Stimulated activated CD4-positive, alpha-beta T cell treated with anti-CD3 and anti-CD28 coated beads, Interleukin-1b, Interleukin-23, amount 100 ng/mL, for 1 hour (primary cell): ENCODE measurements at regions not wholly inside any gene's neighbourhood (a gene's known extent, or its start where the extent isn't known, plus 50 kb on each side); places are given as distances from the start of the nearest gene placed in this dataset.

Source experiments
- DNase-seq, 2 donors: peaks; one replicate each; pipeline ENCODE4 v3.0.0-alpha.2; 2020; ENCODE audit warnings: low read depth in 2 of 2

DNA sequence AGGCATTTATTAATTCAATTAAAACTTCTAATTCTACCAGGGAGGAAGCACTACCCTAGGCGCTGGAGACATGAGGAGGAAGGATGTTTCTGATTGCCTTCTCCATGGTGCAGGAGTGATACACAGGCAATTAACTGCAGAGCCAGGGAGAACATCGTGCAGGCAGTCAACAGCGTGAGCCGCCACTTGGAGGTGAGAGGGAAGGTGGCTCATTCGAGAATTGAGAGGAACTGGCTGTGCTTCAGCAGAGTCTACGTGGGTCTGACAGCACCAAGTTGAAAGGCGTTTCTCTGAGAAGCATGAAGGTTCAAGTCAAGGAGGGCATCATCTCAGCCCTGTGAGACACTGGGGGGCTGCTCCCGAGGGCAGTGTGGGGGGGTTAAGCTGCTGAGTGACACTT lies 388.7 kb upstream of the MYT1L start:
- no peak for DNase-seq

DNA sequence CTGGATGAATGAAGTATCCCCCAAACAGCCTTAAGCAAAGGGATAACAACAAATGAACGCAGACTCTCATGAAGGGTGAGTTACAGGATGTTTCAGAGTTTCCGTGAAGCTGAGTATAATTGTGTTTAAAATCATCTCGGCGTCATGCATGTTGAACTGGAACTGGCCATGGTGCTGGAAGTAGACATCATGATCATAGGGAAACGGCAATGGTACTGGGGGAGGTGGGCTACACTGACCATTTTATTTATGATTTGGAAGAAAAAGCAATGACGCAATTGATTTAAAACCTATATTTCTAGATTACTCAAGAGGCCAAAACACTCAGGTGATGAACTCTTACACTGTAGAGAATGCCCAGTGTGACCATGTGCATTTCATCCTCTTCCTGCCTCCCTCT lies 387.9 kb upstream of the MYT1L start:
- DNase-seq, result no peak

DNA sequence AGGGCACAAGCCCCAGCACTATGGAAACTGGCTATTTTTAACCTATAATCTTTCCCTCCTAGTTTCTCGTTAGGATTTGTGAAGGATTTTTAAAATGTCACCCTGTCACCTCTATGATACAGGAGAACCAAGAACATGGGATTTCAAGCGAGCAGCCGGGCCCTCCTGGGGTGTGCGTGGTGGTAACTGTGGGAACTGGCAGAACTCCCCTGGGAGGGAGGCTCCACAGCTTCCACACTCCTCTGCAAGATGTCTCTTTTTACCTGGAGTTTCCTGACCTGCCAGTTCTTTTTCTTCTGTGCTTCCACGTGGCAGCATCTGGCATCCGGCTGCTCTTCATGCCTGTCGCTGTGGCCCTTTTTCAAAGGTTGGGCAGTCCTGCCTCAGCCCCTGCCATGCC lies 386.3 kb upstream of the MYT1L start:
- no peak for DNase-seq

DNA sequence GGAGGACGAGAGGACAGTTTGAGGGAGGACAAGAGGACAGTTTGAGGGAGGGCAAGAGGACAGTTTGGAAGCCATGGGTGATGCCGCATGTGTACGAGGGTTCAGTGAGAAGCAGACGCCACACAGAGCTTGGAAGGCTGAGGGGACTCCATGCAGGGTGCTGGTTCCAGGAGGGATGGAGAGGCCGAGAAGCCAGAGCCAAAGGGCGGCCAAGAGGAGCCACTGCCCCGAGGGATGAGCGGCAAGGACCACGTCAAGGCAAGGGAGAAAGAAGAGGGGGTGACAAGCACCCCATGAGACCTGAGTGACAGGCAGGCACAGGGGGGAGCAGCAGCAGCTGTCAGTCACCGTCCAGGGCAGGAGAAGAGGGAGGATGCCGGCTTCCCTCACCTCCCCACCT lies 385.7 kb upstream of the MYT1L start:
- DNase-seq, result no peak

DNA sequence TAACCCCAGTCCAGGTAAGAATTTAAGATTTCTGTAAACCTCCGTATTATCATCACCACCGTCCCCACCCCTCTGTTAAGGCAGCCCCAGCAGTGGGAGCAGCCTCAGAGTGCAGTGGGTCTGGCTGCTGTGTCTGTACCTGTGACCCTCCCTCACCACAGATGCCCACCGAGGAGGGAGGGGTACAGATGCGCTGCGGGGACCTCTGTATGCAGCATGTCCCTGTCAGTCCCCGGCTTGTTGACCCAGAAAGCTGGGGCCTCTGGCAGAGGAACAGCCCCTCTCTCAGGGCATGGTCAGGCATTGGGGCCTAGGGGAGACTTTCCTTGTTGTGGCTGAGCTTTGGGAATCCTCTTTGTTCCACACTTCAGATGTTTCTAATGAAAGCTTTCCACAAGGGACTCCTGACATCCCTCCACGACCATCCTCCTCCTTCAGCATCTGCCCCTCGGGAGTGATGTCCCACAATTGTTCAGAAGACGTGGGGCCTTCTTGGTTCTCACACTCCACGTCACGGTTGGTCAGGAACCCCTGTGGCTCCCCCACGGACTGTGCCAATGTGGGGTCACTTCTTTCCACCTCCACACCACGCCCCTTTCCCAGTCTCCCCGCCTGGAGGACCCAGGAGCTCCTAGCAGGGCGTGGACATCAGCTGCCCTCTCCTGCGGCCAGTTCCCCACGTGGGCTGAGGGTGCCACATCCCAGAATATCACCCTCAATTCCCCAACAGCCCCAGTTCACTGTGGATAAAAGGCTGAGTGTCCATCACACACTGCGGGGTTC lies 384.2 kb upstream of the MYT1L start:
- no peak for DNase-seq

DNA sequence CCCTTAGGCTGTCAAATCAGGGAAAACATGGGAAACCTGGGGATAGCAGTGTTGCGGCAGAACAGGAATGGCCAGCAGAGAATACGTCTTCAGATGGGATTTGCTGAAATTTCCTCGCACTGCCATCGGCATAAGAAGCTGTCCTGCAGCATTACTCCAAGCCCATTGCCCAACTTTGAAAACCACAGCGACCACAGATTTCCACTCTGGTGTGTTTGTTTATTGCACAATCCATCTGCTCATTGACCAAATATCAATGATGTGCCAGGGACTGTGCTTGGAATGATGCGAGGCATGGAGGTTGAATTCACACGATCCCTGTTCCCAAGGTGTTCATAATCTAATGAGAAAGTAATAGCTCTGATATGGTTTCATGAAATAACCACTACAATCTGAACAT lies 383.3 kb upstream of the MYT1L start:
- DNase-seq, result no peak

DNA sequence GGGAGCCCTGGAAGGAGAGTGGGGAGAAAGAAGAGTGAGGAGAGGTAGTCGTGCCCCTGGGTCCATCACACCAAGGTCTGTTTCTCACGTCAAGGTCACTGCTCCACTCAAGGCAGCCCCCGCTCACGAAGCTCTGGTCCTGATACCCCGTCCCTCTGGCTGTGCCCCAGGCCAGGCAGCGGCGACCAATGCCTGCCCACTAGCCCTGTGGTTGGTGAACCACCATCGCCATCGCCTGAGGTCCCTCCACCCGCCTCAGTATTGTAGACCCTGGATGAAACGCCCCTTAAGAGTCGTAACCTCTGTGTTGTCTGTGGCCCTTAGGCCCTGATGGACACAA lies 378.3 kb upstream of the MYT1L start:
- DNase-seq, result no peak

DNA sequence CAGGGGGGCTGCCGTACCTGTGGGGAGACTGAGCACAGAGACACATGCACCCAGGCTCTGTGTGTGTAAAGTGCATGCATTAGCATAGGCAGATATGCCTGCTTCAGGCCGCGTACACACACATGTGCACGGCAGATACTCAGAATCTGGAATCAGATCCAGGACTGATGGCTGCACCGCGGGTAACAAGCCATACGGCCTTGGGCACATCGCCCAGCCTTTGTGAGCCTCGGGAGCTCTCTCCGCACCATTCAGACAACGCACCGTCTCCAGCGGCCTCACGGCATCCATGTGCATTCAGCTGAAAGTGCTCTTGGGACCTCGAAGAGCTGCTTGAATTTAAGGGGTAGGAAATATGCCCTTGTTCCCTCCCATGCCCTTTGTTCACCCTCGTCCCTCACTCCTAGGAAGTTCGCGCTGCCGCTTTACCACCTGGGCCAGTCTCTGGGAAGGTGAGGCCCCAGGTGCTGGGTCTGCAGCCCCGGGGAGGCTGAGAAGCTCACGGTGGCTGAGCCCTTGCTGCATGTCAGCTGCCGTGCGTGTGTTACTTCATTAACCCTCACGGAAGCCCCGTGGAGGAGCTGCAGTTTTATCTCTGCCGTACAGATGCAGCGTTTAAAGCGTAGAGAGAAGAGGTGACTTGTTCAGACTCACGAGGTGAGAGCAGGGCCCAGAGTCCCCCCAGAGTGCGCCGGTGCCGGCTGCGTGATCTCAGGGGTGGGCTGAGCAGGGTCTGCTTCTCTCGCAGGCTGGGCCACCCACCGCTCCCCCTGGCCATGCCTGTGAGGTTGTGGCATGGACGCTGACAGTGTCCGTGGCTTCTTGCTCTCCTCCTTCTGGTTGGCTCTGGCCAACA lies 377.7 kb upstream of the MYT1L start:
- DNase-seq, result no peak

DNA sequence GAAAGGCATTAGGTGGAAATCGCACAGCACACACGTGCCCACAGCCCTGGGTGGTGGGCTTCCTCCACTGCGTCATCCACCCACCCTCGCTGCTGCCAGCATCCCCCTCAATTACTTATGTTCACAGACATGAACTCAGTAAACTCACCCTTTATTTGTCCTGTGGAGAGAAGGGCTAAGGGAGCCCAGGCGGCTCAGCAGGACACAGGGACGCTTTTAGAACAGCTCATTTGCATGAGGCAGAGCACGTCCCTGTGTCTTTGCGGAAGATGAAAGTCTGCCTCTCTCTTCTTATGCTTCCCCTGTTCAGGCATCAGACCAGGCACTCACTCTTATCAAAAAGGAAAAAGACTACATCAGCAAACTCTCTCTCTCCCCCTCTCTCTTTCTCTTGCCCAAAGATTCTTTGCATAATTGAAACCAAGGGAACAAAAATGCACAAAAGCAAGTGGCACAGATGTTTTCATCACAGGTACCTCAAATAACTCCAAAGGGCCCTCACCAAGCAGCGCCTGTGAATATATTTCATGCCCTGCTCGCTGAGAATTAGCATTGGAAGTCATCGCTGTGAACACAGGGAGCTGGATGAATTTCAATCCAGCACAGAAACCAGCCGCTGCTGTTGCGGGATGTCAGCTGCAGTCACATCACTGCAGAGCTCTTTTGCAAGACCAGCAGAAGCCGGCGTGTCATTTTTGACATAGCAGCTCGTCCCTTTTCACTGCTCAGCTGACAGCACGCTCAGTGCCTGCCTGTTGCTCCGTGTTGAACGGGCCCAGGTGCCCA lies 376.3 kb upstream of the MYT1L start:
- no peak for DNase-seq

DNA sequence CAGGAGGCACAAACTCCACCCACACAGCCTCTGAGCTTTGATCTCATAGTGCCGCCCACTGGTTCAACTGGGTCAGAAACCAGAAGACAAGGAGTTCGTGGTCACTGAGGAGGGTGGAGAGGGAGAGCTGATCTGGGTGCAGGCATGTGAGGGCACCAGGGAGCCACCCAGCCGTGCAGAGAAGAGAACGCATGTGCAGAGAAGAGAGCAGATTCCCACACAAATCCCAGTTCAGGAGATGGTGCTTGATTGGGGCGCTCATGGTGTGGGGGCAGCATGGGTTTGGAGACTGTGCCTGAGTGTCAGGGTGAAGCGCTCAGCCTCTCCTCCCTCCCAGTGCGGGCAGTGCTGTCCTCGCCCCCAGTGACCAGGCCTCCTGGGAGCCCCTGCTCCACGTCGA lies 375.2 kb upstream of the MYT1L start:
- DNase-seq, result no peak

DNA sequence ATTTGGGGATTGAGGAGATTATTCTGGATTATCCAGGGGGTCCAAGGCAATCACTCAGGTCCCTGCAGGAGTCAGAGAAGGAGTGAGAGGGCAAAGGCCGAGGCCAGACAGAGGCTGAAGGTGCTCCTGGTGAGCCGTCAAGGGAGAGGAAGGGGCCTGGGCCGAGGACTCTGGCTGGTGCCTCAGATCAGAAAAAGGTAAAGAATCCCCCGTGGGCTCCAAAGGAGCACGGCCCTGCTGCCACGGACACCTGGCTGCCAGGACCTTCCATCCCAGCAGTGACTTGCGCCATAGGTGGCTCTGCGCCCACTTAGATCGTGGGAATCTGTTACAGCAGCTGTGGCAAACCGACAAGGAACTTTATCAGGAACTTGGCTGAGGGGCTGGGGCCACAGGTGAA lies 374.8 kb upstream of the MYT1L start:
- DNase-seq, result no peak

DNA sequence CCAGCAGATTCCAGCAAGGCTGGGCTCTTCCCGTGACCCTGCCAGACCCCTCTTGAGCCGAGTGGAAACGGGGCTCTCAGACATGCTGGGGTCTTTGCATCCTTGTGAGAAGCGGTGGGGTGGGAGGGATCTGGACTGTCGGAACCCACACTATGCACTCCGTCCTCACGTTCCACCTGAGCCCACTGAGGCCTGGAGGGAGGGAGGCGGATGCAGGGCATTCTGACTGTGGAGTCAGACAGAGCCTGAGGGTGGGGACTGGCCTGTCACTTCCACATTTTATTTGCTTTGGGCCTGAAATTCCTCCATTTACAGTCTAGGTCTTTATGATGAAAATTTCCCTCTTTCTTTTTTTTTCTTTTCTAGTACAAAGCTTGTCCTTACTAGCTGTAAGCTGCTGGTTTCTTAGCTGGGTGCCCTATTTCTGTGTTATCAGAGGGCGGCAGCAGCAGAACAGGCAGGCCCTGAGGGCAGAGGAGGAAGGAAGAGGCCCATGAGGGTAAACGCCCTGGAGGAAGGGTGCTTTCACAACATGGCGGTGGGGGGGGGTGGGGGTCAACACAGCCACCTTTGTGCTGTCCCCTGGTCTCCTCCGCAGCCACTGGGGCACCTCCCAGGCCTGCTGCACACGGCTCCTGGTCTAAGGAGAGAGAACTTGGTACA lies 373.5 kb upstream of the MYT1L start:
- no peak for DNase-seq

DNA sequence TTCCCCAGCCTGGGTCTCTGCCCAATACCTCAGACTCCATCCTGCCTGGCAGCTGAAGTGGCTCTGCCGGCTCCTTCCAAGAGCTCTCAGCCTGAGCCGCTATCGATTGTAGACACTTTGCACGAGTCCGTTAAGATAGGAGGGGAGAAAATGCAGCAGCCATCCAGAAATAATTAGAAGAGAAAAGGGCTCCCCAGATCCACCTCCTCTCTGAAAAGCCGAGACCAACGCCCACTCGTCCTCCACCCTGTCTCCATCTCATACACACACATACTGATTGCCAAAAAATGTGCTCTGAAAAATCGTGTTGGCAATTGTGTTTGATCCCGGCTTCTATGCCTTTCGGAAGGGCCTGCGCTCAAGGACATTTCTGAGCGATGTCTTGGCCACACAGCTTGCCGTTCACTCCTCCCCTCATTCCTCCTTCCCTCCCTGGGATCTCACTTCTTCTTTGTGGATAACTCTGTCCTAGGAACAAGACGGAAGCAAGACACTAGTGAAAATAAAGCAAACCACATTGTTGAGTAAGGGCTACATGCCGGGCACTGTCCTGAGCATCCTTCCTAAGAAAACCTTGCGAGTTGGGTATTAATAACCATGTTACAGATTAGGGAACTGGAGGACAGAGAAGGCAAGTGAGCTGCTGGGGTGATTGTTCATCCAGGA lies 372.8 kb upstream of the MYT1L start:
- no peak for DNase-seq

DNA sequence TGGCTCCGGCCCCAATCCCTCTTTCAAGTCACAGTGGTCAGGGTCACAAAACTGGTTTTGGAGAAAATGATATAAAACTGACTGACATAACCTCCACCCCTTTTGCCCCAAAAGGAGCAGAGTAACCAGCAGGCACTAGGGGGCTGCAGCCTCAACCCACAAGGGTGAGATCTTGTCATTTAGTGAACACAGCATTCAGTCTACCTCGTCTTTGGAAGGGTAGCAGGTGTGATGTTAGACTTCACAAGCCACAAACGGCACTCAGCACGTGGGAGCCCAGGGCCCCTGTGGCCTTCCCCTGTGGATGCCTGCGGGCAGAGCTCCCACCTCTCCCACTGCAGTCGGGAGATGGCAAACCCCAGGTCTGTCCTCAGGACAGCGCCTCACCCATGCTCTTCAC lies 372.1 kb upstream of the MYT1L start:
- no peak for DNase-seq

DNA sequence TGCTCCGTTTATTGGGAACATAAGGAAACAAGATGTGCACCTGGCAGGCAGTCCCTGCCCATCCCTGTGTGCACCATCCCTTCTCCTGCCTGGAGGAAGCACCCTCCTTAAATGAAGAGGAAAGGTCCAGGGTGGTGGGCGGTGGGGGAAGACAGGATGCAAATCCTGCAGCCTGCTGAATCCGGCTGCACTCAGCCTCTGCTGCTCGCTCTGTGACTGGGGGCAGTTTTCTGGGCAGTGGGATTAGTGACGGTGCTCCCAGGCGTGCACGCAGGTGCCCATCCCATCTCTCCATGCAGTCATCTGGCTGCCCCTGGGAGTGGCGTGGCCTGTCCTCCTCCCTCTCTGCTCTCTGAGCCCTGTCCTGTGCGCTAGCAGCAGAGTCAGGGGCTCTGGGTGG lies 371.3 kb upstream of the MYT1L start:
- no peak for DNase-seq

DNA sequence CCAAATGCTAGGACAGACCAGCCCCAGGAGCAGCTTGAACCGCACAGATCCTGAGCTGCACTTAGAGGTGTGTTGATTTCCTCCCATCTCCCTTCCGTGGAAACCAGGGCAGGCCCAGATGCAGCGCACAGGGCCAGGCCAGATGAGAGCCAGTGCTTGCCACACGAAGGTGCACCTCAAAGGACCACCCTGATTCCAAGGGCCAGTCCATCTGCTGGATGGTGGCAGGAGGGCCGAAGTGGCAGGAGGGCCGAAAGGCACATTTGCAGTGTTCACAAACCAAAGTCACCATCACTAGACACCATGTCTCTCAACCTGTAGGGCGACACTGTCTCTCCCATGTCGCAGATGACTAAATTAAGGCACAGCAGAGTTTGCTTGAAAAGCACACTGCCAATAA lies 370.7 kb upstream of the MYT1L start:
- DNase-seq, result no peak

DNA sequence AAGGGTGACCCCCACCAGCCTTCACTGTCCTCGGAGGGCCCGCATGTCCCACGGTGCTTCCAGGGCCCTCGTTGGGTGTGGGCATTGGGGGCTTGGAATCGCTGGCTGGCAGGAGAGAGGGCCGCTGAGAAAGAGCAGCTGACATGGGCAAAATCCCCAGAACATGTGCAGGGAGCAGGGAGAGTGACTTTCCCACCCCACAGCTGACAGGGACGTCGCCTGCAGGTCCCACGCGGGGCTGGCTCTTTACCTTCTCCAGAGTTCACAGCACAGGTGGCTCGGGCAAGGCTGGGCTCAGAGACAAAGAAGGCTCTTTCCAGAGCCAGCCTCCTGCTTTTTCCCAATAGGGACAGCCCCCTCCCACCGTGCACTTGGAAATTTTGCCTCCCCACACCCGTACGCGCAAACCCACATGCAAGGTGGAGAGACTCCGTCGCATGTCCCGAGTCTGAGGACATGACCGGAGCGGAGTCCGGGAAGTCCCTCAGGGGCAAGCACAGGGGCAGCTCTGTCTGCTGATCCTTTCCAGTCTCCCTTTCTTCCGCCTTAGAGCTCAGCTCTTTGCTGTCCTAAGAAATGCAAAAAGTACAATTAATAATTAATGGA lies 370.2 kb upstream of the MYT1L start:
- no peak for DNase-seq

DNA sequence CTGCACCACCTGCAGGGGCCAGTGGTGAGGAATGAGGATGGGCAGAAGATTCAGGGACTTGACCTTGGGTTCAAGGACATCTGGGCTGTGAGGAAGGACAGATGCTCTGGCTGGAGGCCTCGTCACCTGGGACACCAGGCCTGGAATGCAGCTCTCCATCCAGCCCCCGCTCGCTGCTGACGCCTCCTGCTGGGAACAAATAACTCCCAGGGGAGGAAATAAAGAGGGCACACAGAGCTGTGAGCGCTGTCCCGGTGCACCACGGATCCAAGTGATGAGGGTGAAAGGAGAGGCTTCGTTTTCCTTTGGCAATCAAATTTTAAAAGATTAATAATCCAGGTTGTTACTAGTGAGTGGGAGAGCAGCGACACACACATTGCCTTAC lies 368.0 kb upstream of the MYT1L start:
- DNase-seq, result no peak

DNA sequence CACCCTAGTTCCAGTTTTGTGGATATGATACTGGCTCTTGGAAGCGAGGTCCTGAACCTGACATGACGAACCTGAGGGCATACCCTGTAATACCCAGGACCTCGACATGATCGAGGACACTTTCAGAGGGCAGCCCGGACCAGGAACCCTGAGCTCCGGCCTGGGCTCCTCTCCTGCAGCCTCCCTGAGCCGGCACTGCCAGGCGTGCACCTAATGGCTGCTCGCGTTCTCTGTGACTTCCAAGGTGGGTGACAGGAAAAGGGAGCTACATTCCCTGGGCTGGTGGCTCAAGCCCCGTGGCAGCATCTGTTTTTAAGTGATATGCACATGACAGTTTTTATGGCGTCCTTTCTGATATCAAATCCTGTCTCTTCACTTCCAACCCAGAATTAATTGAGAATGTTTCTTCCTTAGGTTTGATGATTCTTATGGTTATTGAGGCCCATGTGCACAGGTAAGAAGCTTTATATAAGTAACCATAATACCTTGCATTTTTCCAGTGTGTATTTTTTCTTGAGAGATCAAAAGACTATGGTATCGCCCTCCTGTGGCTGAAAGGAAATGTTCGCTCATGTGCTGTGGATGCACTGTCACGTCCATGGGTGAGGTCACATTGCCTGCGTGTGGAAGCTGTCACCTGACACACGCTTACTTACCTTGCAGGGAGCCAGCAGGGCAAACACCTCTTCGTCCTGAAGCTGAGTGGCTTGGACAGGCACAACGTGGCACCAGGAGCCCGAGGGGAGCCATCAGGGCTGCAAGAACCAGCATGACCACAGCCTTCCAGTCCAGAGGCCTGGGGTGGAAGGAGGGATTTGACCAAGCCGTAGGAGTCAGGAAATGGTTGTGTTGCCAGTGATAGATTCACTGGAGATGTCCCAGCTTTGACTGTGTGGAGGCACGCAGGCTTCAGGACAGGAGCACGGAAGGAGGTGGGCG lies 367.4 kb upstream of the MYT1L start:
- DNase-seq, result no peak
